Head of caudate nucleus (tissue), 42 donors: ENCODE measurements at regions not wholly inside any gene's neighbourhood (a gene's known extent, or its start where the extent isn't known, plus 50 kb on each side); places are given as distances from the start of the nearest gene placed in this dataset.

Experiments used
- DNase-seq, 42 donors: peaks; one replicate each; pipeline versions ENCODE4 v3.0.0 to v3.0.0-alpha.2; 2020 to 2021; ENCODE audit warnings: mixed read lengths in 7 of 42
- intact Hi-C: fragments of 100-400 bp; cut with DNase I; formaldehyde crosslinking; loops from one replicate; pipeline ENCODE4 v1.15.0; 2022

DNA sequence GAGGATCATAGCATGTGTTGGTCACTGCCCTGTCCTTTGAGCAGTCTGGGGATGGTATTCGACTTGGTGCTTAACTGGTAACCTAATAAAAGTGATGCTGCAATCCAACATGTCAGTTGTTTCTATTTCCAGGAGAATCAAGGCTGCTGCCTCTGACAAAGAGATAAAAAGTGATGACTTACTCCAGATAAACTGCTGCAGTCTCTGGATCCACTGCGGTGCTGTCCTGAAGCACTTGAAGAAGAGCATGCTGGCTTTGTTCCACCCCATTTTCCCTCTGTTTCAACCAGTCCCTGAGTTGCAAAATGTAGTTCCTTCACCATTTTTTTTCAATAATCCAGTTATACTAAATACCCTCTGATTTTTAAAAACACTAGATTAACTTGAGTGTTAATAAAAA lies 403.5 kb upstream of the ANKRD30A start:
- intact Hi-C loops = no loop called here
- DNase-seq = no peak

DNA sequence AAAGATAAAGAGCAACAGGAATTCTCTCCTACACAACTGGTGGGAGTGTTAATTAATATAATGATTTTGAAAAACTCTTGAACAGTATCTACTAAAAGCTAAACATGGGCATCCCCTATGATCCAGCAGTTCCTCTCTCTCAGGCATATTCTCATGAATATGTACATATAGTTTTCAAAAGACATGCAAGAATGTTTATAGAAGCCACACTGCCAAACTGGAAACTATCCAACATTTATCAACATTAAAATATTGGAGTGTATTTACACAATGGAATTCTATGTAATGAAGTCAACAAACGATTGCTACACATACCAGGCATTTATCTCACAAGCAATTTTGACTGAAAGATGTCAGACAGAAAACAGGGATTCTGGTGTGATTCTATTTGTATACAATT lies 404.5 kb upstream of the ANKRD30A start:
- intact Hi-C loops = no loop called here
- no peak for DNase-seq

GRCh38 chr10:36717118-36717517 lies 408.3 kb upstream of the ANKRD30A start:
- DNase-seq = no peak
- intact Hi-C loops = no loop called here

GRCh38 chr10:36716291-36716690 lies 409.1 kb upstream of the ANKRD30A start:
- intact Hi-C loops = no loop called here
- no peak for DNase-seq

- intact Hi-C loops = no loop called here
- no peak for DNase-seq
These were observed 412.7 kb upstream of the ANKRD30A start for GRCh38 chr10:36712695-36713094.

- intact Hi-C loops = no loop called here
- DNase-seq = no peak
These were observed 414.0 kb upstream of the ANKRD30A start for GRCh38 chr10:36711361-36711760.

DNA sequence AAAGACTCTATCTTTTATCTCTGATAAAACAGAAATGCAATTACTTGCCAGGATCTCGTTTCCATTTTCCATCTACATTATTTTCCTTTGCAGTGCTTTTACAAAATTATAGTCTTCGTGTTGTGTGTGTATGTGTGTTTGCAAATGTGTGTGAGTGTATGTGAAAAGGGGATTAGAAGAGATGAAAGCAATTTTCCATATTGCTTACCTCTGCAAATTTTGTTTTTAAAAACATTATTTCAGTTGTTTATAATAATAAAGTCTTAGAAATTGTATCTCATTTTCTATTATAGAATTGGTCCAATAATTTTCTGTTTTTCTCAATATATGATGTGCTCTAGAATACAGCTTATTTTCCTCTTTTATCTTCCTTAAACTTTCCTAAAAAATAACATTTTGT lies 421.3 kb upstream of the ANKRD30A start:
- intact Hi-C loops = no loop called here
- DNase-seq = no peak

DNA sequence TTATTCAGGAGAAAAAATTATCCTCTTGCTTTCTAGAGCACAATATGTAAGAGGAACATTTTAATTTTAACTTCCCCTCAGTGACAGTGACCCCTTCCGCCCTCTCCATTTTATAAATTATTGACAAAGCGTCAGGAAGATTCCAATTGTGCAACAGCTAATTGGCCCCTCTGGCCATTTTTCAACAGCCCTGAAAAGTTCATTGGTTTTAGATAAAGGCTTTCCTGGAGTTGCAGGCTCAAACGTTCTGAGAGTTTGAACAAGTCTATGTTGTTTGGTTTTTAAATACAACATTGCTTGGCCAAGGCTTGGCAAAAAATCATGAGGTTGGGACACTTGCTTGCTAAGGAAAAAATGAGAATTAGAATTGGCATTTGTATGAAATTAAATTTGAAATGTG lies 422.2 kb upstream of the ANKRD30A start:
- intact Hi-C loops = no loop called here
- peak in 8 of 42 donors; percentile 7 to 44 (median 29) for DNase-seq

- no peak for DNase-seq
- intact Hi-C loops = no loop called here
These were observed 425.3 kb upstream of the ANKRD30A start for GRCh38 chr10:36700123-36700522.

- no peak for DNase-seq
- intact Hi-C loops = no loop called here
These were observed 432.6 kb upstream of the ANKRD30A start for GRCh38 chr10:36692759-36693158.

DNA sequence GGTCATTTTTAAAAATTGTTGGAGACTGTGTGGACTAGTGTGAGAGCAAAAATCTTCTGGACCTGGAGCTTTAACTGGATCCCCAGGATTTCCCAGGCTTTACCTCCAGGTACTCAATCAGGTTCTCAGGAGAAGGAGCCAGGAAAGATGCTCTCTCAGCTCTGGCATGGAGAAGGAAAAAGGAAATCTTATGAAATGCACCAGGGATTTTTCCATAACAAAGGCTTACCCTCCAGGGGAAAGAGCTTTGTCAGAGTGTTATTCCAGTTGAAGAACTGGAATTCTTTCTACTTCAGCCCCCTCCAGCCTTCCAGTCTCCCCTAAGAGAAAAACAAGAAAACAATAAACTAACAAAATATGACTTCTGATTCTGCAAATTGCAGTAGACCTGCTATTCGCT lies 436.7 kb upstream of the ANKRD30A start:
- no peak for DNase-seq
- intact Hi-C loops = no loop called here

DNA sequence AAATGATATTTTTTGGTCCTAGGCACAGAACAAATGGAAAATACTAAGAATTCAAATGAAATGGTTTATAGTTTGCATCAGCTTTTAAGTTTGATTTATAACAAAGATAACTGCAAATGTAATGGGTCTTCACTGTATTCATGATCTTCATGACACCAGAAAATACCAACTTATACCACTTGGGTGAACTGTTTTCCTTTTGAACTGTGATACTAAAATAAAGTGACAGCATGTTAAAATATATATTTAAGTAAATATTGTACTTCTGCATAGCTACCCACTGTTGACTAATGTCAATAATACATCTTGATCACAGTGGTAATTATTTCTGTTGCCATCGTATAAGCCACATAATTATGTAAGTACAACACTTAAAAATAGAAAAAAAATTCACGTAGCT lies 442.0 kb upstream of the ANKRD30A start:
- intact Hi-C loops = no loop called here
- no peak for DNase-seq

DNA sequence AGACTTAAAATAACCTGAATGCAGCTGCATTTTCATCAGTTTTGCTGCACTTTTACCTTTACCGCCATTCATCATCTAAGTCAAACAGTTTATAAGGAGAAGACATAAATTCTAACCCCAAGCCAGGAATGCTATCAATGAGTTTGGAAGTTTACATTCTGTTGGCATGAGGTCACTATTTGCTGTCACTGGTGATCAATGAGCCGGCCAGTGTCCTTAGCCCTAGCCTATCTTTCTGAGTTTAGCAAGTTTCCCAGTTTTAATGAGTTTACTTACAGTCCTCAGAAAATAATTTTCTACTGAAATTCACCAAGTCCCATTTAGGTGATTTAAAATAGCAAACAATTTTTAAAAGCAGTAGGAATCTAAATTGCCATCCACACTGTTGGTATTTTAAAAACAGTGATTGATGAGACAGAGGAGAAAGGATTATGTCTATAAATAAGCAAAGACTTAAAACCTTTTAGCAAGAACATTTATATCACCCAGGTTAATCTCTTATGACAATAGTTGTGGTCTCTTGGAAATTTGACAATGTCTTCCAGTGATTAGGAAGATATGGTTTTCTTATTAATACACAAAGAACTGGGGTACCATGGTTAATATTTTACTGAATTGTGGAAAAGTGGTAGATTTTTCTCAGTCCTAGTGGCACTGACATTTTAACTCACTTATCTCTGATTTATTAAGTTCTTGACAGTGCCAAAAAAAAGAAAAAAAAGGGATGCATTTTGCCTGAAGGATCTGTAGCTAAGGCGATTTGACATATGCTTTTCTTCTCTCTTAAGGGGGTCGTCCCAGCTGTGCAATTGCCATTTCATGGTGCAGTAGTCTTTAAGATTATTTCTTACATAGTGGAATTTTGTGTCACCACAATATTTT lies 443.4 kb upstream of the ANKRD30A start:
- intact Hi-C loops = no loop called here

GRCh38 chr10:36679554-36679953 lies 445.8 kb upstream of the ANKRD30A start:
- intact Hi-C loops = no loop called here
- DNase-seq = no peak

More for the DNA sequence above, 443.4 kb upstream of the ANKRD30A start:
- DNase-seq = no peak

DNA sequence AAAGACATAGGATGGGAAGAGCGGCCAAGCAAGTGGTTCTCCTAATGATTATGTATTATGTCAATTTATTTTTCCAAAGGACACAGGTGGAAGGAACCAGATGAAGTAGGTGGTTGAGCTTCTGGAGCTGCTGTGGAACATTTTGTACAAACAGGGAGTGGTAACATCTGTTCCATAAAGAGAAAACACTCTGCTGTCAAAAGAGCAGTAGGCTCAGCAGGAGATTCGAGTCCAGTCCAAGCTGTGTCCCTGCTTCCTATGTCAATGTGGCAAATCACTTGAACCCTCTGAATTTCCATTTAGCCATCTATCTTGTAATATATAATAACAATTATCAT lies 448.0 kb upstream of the ANKRD30A start:
- intact Hi-C loops = no loop called here
- no peak for DNase-seq

DNA sequence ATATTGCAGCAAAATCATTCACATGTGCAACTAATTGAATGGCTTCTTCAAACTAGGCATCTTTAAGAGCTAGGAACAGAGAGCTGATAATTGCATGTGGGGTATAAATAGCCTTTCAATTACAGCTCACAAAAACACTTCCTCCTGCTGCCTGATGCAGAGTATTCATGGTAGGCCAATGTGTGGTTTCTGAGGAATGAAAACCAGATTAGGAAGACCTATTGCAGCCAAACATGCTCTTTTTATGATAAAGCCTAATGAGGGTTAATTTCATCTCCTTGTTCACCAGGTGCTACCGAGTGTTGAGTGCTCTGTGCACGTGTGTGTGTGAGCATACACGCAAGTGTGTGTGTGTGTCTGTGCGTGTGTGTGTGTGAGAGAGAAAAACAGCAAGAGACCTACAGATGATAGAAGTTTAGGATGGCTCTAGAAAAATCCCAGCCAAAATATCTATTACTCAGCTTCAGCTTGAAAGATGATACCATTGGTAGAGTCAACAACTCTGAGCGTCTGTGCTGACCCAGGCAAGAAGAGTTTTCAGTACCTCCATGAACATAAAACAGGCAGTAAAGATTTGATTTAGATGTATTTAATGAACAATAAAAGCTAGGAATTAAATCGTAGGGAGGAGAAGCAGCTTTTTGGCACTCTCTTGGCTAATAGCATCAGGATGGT lies 448.5 kb upstream of the ANKRD30A start:
- intact Hi-C loops = no loop called here
- DNase-seq = no peak

GRCh38 chr10:36676321-36676720 lies 449.1 kb upstream of the ANKRD30A start:
- no peak for DNase-seq
- intact Hi-C loops = no loop called here

DNA sequence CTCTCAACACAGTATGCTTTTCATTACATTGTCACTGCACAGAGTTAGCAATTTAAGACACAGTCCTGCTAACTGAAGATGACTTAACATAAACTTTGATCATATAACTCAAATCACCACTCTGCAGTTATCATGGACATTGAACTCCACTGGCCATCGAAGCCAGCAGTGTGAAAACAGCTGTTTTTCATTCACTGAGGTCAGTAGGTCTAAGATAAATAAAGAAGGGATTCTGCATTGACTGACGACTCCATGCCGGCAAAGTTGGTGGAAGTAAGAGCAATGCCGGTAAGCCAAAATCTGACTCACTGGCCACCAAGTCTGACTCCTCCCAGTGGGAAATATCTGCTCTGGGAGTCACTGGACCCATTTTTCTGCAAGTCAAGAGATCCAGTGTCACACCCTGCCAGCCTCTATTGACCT lies 449.9 kb upstream of the ANKRD30A start:
- intact Hi-C loops = no loop called here
- DNase-seq = no peak

DNA sequence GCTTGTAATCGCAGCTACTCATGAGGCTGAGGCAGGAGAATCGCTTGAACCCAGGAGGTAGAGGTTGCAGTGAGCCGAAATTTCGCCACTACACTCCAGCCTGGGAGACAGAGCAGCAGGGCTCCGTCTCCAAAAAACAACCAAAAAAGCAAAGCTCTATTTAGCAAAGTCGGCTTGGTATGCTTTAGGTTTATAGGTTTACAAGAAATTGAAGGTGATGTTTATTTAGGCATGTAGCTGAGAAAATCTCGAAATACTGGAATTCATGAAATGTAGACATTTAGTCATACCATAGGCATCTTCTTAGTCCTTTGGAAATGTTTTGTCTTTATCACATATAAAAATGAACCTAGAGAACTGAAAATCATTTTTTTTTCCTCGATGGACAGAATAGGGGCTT lies 453.8 kb upstream of the ANKRD30A start:
- DNase-seq = no peak
- intact Hi-C loops = no loop called here

DNA sequence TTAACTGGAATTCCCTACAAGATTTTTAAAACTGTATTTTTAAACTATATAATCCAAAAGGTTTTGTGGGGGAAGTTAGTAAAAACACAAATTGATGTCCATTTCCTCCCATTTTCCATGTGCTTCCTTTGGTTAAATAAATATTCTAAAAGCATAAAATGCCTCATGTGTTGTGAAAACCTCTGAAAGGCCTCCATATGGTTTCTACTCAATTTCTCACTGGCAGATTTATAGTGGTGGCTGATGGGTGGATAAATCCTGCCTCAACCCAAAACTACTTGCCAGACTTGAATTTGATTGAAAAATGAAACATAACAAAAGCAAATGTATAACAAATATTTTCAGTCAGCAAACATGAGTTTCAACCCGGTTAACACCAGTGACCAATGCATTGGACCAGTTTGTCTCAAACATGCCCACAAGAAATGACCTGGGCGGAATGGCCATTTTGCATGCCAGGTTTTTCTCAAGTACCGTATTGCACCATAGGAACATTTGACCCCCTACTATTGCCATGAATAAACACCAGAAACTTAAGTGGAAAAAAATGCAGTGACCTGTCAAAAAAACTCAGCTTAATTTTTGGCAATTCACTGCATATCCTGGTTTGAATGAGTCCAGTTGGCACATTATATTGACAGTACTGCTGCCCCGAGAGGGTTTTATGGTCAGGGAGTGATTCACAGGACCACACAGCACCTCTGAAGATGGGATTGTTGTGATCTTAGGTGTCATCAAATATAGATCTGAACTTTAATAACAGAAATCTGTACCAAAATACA lies 454.6 kb upstream of the ANKRD30A start:
- no peak for DNase-seq
- intact Hi-C loops = no loop called here
